ENCODE measurements at regions not wholly inside any gene's neighbourhood (a gene's known extent, or its start where the extent isn't known, plus 50 kb on each side); places are given as distances from the start of the nearest gene placed in this dataset.
A peak's percentile ranks its signal among the peaks of the same experiment; 100 is the strongest.
"Not testable (repeated sequence)": the region's sequence is repeated elsewhere in the genome, so short reads cannot be mapped to it uniquely, and the experiment has no call there.

GRCh38 chr3:75395580-75396315 is 268.4 kb upstream of the FRG2C start:
- no peak for DNase-seq

DNA sequence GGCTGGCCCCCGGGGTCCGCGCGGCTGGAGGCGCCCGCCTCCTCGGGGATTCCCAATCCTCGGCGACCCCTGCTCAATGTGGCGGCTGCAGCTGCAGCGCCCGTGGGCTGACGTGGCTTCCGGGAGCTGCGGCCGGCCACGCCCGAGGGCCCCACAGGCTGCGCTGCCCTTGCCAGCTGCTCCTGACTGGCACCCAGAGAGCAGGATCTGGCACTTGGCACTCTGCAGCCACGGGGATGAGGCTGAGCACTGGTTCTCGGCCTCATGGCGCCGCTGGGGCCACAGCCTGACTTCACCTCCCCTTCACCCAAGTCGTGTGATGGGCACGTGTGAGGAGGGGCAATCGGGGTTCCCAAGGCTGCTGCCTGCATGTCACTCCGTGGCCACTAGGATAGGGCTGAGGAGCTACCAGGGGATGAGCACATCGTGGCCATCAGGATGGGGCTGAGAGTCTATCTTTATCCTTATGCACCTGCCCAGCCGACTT is 267.8 kb upstream of the FRG2C start:
- DNase-seq, result no peak

GRCh38 chr3:75397486-75397885 is 266.6 kb upstream of the FRG2C start:
- not testable (repeated sequence) for DNase-seq

- DNase-seq, result not testable (repeated sequence)
These were observed 241.8 kb upstream of the FRG2C start for GRCh38 chr3:75422101-75422945.

- not testable (repeated sequence) for DNase-seq
These were observed 238.7 kb upstream of the FRG2C start for GRCh38 chr3:75425379-75425778.

GRCh38 chr3:75427486-75427885 is 236.6 kb upstream of the FRG2C start:
- DNase-seq, result not testable (repeated sequence)

GRCh38 chr3:75427906-75428305 is 236.2 kb upstream of the FRG2C start:
- not testable (repeated sequence) for DNase-seq

DNA sequence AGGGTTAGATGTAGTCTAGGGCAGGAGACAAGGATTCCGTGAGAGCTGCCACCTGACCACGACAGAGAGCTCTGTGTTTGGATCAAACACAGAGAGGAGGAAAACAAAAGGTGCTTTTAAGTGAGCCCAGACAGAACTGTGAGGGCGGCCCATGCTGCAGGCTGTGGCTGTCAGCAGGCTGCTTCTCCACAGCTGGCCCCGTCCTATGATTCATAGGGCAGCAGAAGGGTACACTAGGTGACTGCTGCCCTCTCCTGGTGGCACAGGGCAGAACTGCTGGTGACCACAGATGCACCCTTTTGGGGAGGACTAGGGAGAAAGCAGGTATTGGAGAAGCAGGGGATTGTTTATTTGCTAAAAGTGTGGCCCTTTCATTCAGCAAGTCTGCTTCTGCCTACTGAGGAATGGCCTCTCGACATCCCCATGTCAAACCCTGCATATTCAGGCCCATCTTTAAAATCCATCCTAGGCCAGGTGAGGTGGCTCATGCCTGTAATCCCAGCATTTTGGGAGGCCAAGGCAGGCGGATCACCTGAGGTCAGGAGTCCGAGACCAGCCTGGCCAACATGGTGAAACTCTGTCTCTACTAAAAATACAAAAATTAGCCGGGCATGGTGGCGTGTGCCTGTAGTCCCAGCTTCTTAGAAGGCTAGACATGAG is 234.4 kb upstream of the FRG2C start:
- DNase-seq, result not testable (repeated sequence)

- DNase-seq, result not testable (repeated sequence)
These were observed 233.7 kb upstream of the FRG2C start for GRCh38 chr3:75430406-75430805.

DNA sequence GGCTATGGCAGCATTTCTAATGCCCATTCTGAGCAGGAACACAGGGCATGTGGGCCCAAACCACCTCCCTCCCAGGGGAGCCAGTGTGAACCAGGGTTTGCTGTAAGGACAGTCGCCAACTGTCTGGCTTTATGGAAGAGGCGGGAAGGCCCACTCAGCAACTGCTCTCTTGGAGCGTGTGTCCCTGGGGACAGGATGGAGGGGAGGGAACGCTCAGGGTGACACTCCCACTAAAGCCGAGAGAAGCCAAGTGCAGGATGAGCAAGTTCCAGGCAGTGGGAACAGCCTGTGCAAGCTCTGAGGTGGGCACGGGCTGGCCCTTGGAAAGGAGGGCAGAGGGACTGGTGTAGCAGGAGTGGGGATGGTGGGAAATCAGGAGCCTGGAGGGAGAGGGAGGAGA is 233.0 kb upstream of the FRG2C start:
- not testable (repeated sequence) for DNase-seq

- DNase-seq, result not testable (repeated sequence)
These were observed 231.7 kb upstream of the FRG2C start for GRCh38 chr3:75432466-75432865.

GRCh38 chr3:75432885-75433284 is 231.2 kb upstream of the FRG2C start:
- DNase-seq, result not testable (repeated sequence)

GRCh38 chr3:75433295-75433694 is 230.8 kb upstream of the FRG2C start:
- not testable (repeated sequence) for DNase-seq

GRCh38 chr3:75434276-75434912 is 229.7 kb upstream of the FRG2C start:
- not testable (repeated sequence) for DNase-seq

DNA sequence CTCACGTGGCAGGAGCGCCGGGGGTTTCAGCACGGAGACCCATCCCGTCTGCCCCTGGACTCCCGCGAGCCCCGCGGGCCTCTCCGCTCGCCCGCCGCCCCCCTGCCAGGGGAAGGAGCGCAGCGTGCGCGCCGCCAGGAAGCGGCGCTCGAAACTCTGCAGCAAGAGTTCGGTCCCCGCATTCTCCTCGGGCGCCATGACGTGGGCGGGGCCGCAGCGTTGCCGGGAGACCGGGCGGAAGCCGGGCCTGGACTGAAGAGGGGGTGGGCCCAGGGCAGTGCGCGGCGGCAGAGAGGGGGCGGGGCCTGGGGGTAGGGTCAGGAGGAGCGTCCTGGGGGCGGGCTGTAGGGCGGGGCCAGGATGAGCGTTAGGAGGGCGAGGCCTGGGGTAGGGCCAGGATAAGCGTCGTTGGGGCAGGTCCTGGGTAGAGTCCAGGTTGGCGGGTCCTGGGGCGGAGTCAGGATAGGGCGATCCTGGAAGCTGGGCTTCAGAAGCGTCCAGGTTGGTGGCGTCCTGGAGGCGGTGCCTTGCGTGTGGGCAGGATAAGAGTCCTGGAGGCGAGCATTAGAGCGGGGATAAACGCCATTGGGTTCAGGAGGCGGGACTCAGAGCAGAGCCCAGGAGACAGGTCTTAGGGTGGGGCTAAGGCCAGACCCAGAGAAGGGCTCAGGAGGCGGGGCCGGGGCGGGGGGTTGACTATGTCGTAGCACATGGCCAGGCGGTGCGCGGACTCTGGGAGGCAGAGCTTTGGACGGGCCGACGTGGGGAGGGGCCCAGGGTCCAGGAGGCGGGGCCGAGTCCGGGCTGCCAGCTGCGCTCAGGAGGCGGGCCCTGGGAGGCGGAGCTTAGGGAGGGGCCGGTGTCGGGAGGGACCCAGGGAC is 229.0 kb upstream of the FRG2C start:
- DNase-seq, result peak; percentile 80 to 81

- peak in 1 of 2 experiments; percentile 40 for DNase-seq
These were observed 228.2 kb upstream of the FRG2C start for GRCh38 chr3:75435794-75436400.

- not testable (repeated sequence) for DNase-seq
These were observed 223.1 kb upstream of the FRG2C start for GRCh38 chr3:75440986-75441385.

- not testable (repeated sequence) for DNase-seq
These were observed 219.5 kb upstream of the FRG2C start for GRCh38 chr3:75444634-75445033.

GRCh38 chr3:75445234-75445633 is 218.9 kb upstream of the FRG2C start:
- not testable (repeated sequence) for DNase-seq

DNA sequence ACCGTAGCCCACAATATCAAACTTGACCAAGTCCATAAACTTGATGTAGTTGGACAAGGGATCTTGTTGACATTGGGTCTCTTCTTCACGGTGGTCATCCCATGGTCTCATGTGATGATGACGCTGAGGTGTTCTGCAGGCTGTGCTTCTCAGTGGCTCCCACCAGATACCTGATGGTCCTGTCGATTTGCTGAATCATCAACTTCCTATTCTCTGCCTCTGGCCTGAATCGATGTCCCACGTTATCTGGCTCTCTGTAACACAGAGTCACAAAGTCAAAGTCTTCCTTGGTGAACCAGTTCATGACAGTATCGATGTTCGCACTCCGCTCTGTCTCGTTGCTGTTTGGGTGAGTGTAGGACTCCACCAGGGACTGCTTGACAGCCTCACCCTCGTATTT is 217.2 kb upstream of the FRG2C start:
- not testable (repeated sequence) for DNase-seq

- DNase-seq, result not testable (repeated sequence)
These were observed 210.8 kb upstream of the FRG2C start for GRCh38 chr3:75453328-75453727.
